ENCODE measurements at regions not wholly inside any gene's neighbourhood (a gene's known extent, or its start where the extent isn't known, plus 50 kb on each side); places are given as distances from the start of the nearest gene placed in this dataset.

DNA sequence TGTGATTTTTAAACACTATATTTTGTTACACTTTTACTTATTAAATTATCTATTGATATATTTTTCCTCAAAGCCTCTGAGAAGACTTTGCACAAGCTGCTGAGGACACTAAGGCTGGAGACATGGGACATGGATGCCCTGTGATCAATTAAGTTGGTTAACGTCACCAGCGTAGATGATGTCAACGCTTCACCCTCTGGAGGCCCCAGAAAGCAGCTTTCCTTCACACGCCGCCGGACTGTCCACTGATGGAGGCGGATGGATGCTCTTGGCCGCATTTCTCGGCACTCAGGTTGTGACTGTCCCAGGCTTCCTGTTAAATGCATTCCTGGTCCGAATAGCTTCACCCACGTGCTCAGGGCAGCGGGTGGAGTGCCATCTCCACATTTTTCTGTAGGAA, 247.5 kb downstream of the VAPA start:
- H3K4me3 ChIP-seq (ENCODE audit: low read depth, low read length): no peak overlapping the region
- TF ChIP-seq CTCF (IDR thresholded peaks at IDR 0.05; ENCODE audit: insufficient read depth, low read depth, low read length, missing control alignments): no peak
- DNase-seq (ENCODE audit: low read depth): no peak

DNA sequence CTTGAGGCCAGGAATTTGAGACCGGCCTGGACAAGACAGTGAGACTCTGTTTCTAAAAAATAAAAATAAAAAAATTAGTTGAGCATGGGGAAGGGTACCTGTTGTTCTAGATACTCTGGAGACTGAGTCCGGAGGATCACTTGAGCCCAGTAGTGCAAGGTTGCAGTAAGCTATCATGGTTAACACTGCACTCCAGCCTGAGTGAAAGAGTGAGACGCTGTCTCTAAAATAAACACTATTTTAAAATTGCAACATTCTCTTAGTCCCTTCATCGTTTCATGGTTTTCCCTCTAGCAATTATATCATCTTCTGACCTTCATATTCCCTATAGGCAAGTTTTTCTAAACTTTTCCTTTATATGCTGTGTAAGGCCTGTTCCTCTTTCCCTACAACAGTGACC, 248.5 kb downstream of the VAPA start:
- no peak overlapping the region for H3K4me3 ChIP-seq (ENCODE audit: low read depth, low read length)
- no peak for TF ChIP-seq CTCF (IDR thresholded peaks at IDR 0.05; ENCODE audit: insufficient read depth, low read depth, low read length, missing control alignments)
- DNase-seq (ENCODE audit: low read depth): no peak

DNA sequence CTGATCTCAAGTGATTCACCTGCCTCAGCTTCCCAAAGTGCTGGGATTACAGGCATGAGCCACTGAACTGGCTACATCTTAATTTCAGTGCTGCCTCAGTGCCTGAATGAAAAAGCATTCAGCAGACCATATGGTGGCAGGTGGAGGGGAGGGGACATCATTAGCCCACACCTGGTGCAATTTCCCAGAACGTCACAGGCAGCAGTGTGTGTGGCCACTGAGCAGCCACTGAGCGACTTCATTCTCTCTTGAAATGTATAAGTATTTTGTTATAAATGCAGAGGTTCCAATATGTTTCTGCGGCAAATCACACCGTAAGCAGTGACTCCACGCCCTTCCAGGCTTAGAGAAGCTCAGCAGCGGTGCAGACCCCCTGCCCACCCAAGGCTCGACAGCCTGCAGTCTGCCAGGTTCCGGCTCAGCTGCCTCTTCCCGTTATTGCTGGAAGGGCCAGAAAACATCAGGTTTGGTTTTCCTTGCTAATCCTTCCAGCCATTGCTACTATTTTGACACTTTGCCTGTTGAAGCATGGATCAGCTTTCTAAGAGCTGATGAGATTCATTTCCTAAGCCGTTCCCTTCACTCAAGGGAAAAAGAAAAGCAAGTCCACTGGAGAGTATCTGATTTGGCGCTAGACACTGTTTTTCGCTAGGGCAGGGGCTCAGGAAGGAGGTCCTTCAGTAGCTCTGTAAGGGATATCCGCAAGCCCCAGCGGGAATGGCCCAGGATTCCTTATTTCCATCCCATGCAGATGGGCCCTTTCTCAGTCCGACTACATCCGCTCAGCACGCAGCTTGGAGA, 250.7 kb downstream of the VAPA start:
- H3K4me3 ChIP-seq (ENCODE audit: low read depth, low read length): no peak overlapping the region
- no peak for TF ChIP-seq CTCF (IDR thresholded peaks at IDR 0.05; ENCODE audit: insufficient read depth, low read depth, low read length, missing control alignments)
- no peak for DNase-seq (ENCODE audit: low read depth)

- no peak overlapping the region for H3K4me3 ChIP-seq (ENCODE audit: low read depth, low read length)
Measured at GRCh38 chr18:10166164-10166807, 252.5 kb downstream of the VAPA start.

DNA sequence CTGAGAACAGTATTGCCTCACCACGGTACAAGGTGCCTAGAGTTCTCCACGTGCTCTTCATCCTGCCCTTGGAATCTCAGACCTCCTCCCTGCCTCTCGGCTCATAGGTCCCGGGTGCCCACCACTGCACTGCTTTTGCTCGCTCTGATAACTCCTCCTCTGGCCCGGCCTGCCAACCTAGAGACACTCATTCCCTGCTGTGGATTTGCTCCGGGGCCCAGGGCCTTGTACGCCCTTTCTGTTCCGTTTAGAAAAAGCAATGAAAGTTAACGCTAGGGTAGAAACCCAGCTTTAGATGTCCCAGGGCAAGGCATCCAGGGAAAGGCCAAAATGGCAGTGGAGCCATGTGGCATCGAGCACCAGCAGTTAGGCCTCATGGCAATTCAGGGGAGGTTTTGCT, 253.9 kb downstream of the VAPA start:
- DNase-seq (ENCODE audit: low read depth): no peak
- TF ChIP-seq CTCF (IDR thresholded peaks at IDR 0.05; ENCODE audit: insufficient read depth, low read depth, low read length, missing control alignments): no peak
- H3K4me3 ChIP-seq (ENCODE audit: low read depth, low read length): no peak overlapping the region

More at GRCh38 chr18:10166164-10166807, 252.5 kb downstream of the VAPA start:
- DNase-seq (ENCODE audit: low read depth): no peak
- TF ChIP-seq CTCF (IDR thresholded peaks at IDR 0.05; ENCODE audit: insufficient read depth, low read depth, low read length, missing control alignments): no peak

DNA sequence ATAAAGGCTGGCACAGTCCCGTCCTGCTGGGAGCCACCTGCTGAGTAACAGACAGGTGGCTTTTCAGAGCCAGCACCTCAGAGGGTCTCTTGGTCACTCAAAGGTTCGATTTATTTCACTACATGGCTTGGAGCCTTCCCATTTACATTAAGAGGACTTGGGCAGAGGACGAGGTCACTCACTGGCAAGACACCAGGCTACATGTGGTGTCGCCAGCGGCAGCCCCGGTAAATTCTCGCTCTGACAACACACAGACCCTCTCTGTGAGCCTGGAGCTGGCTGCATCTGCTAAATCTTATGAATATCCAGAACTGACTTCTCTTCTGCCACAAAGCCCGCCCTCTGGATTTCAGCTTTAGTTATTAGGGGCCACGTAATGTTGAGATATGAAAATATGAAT, 254.7 kb downstream of the VAPA start:
- no peak for TF ChIP-seq CTCF (IDR thresholded peaks at IDR 0.05; ENCODE audit: insufficient read depth, low read depth, low read length, missing control alignments)
- no peak overlapping the region for H3K4me3 ChIP-seq (ENCODE audit: low read depth, low read length)
- DNase-seq (ENCODE audit: low read depth): no peak
